GM18861 (cell line): ENCODE measurements at regions not wholly inside any gene's neighbourhood (a gene's known extent, or its start where the extent isn't known, plus 50 kb on each side); places are given as distances from the start of the nearest gene placed in this dataset.
"Not testable (repeated sequence)": the region's sequence is repeated elsewhere in the genome, so short reads cannot be mapped to it uniquely, and the experiment has no call there.

Source experiments
- ATAC-seq: cut with Tn5 transposase; IDR thresholded peaks from one replicate; pipeline ENCODE4 v1.9.1; 2021; ENCODE audit not compliant: unreplicated experiment

GRCh38 chr2:67164771-67165522, 232.2 kb upstream of the ETAA1 start:
- no peak for ATAC-seq

DNA sequence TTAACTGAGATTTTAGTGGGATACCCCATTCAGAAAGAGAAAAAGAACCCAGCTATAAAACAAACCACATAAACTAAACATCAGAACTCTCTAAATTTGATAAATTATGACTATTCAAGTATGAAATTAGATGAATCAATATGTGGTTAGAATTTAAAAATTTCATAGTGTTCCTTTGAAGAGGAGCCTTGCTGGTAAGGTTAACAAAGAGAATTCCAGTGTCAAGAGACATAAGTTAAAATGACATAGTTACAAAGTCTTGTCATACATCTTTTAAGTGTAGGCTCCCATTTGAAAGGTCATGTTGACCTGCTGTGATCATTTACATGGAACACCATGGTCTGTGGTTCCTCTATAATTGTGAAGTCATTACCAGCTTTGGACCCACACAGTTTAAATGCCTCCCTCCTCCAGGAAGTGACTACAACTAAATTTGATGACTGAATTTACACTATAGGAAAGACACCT, 231.6 kb upstream of the ETAA1 start:
- no peak for ATAC-seq

GRCh38 chr2:67166511-67166910, 230.6 kb upstream of the ETAA1 start:
- not testable (repeated sequence) for ATAC-seq

GRCh38 chr2:67169417-67170140, 227.6 kb upstream of the ETAA1 start:
- no peak for ATAC-seq

- ATAC-seq = no peak
Observed at GRCh38 chr2:67179526-67179925, 217.6 kb upstream of the ETAA1 start.

GRCh38 chr2:67180841-67181240, 216.3 kb upstream of the ETAA1 start:
- no peak for ATAC-seq

DNA sequence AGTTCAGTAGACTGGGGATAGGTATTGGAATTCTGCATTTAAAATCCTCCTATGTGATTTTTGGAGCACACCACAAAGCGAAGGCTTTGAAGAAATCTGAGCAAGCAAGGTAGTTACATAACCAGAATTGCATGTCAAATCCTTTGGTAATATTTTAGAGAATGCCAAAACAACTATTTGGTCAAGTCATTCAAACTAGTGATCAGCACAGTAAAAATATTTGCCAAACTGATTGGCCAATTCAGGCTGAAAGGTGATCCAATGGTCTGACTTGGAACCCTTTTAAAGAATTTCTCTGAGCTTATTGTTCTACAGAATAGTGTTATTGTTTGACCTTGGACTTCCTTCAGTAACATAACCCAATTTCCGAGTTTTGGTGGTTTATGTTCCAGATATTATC, 214.2 kb upstream of the ETAA1 start:
- ATAC-seq = no peak

DNA sequence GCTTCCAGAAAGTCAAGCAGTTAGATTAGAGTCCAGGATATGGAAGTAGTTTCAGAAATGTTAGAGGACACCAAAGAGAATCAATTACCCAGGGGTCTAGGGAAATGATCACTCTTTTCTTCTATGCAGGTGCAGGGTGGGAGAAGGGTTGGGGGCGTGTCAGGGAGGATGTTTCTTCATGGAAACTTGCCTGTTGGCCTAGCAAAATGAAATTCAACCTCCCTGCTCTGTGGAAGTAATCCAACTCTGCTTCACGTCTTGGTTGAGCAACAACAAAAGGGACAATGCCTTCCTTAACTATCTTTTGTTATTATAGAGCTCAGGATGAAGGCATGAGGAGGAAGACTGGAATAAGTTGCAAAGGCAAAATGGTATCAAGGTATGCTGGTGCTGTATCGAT, 210.8 kb upstream of the ETAA1 start:
- no peak for ATAC-seq

DNA sequence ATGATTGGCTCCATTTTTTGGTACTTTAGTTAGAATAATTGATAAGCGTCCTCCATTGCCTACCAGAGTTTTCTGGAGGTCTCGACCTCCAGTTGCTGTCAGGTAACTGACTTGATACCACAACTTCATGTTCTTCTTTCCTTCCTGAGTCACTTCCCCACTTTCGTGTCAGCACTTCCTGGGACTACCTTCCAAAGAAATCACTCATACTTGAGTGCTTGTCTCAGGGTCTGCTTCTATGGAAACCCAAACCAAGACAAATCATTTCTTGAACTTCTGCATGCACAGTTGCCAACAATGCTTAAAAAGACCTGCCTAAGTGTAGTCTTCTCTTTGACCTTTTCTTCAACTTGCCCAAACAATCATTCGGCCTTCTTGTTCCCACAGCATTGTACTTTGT, 210.3 kb upstream of the ETAA1 start:
- ATAC-seq = no peak

GRCh38 chr2:67195327-67195726, 201.8 kb upstream of the ETAA1 start:
- not testable (repeated sequence) for ATAC-seq

- no peak for ATAC-seq
Observed at GRCh38 chr2:67201521-67201920, 195.6 kb upstream of the ETAA1 start.

DNA sequence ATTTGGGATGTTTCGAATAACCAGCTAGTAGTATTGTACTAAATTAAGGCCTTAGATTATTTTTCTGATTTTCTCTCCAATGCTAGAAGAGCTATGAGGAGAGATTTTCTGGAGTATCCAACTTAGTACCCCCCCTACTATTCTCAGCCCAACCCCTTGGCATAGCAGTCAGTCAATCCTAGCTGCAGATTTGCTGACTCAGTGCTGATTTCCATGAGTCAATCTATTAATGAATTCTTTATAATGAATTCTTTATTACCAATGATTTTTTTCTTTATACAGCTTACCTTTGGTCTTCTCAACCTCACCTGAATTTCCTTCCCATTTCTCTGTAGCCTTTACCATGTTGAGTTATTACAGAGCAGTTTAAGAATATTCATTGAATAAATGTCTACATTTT, 192.8 kb upstream of the ETAA1 start:
- no peak for ATAC-seq

GRCh38 chr2:67208887-67209500, 188.1 kb upstream of the ETAA1 start:
- ATAC-seq = no peak

DNA sequence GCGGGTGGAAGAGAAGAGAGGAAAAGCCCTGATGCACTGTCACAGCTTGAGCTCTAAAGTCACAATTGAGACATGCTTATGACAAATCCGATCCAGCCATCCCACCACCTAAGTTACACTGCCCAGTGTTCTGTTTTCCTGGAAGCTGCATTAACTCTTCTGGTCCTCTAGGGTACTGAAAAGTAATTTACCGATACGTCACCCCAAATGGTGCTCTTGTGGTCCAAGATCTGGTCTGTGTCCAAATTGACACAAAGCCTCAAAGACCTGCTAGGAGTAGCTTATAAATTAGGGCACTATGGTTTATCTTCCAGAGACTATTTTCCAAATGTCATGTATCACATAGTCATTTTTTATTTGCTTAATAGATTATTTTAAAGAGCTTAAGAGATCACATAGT, 186.7 kb upstream of the ETAA1 start:
- no peak for ATAC-seq

DNA sequence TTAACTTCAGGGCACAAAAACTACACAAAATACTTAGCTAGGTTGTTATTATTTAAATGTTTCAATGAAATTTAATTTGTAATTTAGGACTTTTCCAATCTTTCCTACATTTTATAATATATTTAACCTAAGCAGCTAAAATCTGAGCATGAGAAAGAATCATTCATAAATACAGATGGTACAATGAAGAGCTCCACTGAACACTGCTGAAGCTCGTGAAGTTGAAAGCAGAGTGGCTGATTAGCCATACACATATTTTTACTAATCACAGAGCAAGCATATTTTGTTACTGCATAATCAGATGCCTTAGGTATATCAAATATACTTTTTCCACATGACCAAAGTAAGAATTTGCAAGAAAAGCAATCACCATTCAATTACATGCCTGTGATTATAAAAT, 184.9 kb upstream of the ETAA1 start:
- no peak for ATAC-seq

GRCh38 chr2:67213270-67213670, 183.9 kb upstream of the ETAA1 start:
- no peak for ATAC-seq

- ATAC-seq = no peak
Observed at GRCh38 chr2:67213677-67214402, 183.3 kb upstream of the ETAA1 start.

- ATAC-seq = no peak
Observed at GRCh38 chr2:67214585-67215185, 182.4 kb upstream of the ETAA1 start.

DNA sequence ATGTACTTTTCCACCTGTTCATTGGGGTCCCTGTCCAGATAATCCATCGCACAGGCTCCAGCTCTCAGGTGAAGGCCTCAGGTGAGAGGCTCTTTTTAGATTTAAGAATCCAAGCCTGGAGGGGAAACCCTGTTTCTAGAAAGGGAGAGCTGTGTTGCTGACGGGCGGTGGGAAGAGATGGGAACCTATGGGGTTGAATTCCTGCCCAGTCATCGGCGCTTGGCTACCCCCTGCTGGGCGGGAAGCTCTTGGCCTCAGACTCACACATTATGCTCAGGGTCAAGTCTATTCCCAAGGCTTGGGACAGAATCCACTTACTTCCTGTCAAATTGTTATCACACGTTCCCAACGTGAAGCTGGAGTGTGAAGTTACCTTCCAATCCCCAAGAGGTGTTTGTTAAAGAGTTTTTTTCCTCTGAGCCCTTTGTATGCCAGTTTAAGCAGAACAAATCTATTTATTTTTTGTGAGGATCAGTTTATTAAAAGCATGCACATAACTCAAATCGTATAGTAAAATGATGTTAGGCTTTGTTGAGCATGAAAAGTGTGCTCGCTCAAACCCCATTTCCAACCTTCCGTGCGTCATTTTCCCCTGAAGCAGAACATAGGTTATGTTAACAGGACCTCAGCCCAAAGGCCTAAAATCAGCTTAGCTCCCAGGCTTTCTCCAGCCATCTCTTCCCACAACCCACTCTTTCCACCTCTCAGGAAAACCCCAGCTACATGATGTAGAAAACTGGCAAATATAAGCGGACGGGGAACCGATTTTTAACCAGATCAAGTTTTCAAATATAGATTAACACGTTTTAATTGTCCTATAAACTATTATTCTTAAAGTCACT, 181.7 kb upstream of the ETAA1 start:
- no peak for ATAC-seq

DNA sequence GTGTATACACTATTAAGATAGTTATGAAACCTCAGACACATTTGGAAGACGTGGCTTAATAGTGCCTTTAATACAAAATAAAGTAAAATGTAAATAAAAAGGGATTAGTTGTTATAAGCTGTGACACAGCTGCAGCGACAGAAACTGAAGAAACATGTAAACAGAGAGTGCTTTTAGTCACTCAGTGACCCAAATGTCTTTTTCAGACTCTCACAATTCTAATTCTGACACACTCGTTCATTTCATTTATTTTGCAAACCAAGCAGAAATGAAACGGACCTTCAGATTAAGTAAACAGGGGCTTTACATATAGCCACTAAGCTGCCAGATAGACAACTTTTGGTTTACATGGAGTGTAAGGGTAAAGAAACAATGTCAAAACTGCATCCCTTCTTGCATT, 181.0 kb upstream of the ETAA1 start:
- no peak for ATAC-seq
